ENCODE measurements at regions not wholly inside any gene's neighbourhood (a gene's known extent, or its start where the extent isn't known, plus 50 kb on each side); places are given as distances from the start of the nearest gene placed in this dataset.
"Not testable (repeated sequence)": the region's sequence is repeated elsewhere in the genome, so short reads cannot be mapped to it uniquely, and the experiment has no call there.

DNA sequence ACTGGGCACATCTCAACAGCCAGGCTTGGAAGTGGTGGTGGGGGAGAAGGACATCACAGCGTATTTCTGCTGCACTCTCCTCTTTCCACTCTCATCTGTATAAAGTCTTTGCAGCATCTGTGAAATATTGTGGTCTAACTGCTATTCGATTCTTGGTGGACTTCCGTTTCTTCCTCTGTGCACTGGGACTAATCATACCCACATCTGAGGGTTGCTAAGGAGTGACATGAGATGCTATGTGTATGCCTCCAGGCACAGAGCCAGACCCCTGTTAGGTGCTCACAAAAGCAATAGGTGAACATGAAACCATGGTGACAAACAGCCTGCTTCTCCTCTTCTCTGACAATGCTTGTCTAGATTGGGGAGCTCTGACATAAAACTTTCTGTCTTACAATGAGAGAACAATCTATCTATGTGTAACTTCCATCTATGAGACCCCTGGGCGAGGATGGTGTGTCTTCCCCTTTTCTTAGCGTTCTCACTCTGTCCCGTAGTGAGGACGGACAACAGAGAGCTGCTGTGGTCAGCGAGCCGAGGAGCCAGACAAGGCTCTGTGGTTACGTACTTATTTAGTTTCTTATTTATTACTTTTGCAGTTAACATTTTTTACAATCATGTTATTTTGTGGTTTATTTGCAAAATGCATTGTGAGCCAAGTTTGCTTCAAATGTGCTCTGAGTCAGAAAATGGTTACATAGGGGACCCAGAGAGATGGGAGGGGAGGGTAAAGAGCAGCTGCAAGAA, 196.7 kb upstream of the TPRG1 start:
- no peak for DNase-seq

DNA sequence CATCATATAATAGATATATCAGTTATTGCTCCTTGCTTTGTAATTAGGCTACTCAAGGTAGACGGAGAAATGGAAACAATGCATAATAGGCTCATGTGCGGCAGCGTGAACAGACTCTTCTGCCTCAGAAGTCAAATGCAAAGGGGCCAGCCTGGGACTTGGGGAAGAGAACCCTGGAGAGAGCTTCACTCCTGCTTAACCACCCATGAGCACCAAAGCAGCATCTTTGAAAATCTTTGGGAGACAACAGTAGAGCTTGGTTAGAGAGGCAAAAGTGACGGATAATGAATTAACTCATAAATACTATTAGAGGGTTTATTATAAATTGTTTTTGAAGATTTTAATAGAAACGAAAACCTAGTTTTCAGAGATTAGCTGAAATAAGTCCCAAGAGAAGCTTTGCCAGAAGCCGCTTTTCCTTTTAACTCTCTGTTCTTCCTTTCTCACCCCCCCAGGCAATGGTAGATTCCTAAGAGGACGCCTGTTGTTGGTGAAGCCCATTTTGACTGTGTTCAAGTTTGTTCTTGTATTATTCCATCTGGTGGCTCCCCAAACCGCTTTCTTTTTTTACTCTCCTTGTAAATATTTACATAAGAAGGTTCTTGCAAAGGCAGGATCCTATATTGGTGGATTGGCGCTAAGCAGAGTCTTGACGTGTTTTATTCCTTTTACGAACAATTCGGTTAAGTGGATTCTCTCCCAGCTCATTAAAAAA, 196.0 kb upstream of the TPRG1 start:
- no peak for DNase-seq

- no peak for DNase-seq
These were observed 195.4 kb upstream of the TPRG1 start for GRCh38 chr3:188976407-188976806.

- no peak for DNase-seq
These were observed 193.2 kb upstream of the TPRG1 start for GRCh38 chr3:188978421-188979171.

DNA sequence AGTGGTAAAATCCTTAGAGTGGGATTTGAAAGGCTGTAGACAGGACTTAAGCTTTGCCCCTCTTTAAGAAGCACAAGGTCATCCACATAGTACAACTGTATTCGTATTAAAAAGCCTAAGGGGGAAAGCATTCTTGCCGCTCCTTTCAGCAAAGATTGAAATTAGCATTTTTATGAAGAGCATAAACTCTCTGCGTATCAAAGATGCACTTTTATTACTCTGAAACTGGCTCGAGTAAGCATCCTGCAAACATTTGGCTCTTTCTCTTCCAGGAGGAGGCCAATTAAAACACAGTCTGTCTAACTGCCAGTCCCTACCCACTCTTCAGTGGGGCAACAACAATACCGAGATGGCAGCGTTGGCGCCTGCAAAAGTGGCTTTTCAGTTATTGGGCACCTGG, 192.5 kb upstream of the TPRG1 start:
- no peak for DNase-seq

GRCh38 chr3:188979669-188980310, 192.0 kb upstream of the TPRG1 start:
- DNase-seq = no peak

GRCh38 chr3:188993181-188993580, 178.6 kb upstream of the TPRG1 start:
- DNase-seq = no peak

DNA sequence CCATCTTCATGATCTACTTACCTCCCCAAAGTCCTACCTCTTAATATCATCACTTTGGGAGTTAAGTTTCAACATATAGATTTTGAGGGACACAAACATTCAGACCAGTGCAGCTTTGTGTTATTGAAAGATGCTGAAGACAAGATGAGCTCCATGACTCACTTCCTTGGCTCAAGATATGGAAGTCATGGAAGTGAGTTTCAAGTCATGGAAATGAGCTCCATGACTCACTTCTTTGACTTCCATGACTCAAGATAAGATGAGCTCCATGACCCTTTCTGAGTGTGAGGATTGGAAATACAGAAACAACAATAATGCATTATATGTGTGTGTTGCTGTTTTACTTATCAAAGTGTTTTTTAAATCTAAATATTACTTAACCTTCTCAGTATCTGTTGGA, 170.2 kb upstream of the TPRG1 start:
- no peak for DNase-seq

DNA sequence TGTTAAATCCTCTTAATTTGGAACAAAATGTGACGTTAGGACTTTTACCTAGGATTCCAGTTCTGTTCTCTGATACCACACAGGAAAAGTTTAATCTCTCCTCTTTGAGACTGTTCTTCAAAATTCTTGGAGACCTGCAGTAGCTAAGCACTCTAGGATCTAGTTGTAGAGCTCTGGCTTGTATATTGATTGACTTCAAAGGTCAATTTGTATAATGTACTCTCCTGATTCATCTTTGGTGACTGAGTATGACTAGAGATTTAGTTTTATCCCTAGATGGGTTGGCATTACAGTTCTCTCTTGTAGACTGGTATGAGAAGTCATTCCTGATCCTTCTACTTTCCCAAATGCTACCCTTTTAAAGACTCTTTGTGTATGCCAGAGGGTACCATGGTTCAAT, 168.4 kb upstream of the TPRG1 start:
- no peak for DNase-seq

- DNase-seq = no peak
These were observed 158.4 kb upstream of the TPRG1 start for GRCh38 chr3:189013224-189013888.

GRCh38 chr3:189014526-189014925, 157.2 kb upstream of the TPRG1 start:
- no peak for DNase-seq

GRCh38 chr3:189022576-189023466, 148.9 kb upstream of the TPRG1 start:
- DNase-seq = not testable (repeated sequence)

- no peak for DNase-seq
These were observed 145.9 kb upstream of the TPRG1 start for GRCh38 chr3:189025866-189026265.

- no peak for DNase-seq
These were observed 144.1 kb upstream of the TPRG1 start for GRCh38 chr3:189027626-189028155.

GRCh38 chr3:189038773-189039745, 132.7 kb upstream of the TPRG1 start:
- DNase-seq = no peak

DNA sequence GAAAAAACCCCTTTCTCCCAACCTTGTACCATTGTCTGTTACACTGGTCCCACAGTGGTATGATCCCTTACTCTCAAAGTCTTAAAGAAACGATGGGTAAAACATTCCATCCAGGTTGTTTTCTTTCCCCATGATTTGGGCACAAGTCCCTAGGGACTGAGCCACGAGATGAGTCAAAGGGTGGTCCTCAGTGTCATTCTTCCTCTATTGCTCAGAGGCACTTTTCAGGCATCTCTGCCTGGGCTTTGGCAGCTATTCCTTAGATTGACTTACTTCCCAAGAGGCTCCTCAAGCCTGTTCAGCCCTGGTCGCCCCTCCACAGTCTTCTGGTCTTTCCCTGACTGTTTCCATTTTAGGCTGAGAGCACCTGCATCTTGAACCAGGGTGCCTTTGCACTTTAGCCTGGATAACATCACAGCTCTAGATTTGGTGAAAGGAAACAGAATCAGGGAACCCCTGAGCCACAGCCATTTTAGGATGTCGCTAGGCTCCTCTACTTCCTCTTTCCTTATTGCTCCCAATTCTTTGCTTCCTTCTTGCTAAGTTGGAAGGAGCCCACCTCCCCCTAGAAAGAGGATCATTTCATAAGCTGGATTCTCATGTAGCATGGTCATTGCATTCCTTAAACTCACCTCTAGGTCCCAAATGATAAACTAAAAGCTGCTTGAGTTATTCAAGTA, 131.0 kb upstream of the TPRG1 start:
- DNase-seq = no peak

GRCh38 chr3:189041482-189042090, 130.2 kb upstream of the TPRG1 start:
- DNase-seq = peak; percentile 83

GRCh38 chr3:189042832-189043231, 128.9 kb upstream of the TPRG1 start:
- no peak for DNase-seq
